ENCODE measurements at regions not wholly inside any gene's neighbourhood (a gene's known extent, or its start where the extent isn't known, plus 50 kb on each side); places are given as distances from the start of the nearest gene placed in this dataset.

DNA sequence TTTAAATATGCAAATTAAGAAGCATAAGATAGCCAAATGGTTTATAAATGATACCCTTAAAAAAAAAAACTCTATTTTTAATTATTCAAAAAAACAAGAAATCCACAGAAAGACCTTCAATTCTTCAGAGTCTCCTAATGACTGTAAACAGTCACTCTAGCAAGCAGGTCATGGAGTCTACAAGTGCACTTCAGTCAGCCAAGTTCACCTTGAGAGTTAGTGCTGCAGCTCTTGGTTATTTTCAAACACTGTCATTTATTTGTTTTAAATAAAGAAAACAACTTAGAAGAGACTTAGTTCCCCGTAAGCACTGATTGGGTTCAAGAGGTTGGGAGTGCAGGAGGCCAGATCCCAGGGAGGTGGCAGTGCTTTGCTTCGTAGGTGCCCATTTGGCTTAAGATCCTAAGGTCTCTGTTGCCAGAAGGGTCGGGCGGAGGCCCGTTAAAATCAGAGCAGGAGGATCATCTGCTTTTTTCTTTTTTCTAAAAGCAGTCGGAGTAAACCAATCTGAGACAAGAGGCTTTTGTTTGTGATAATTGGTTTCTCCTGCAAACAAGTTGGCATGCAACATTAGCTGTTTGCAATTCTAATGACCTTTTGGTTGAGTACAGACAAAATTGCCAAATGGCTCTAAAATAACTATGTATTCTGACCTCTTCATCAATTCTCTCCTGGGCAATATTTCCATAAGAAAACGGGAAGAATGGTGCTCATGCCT lies 86.4 kb upstream of the ELMO1 start:
- no peaks in the 10 kb centered on the region for H3K36me3 Mint-ChIP-seq
- H3K27ac Mint-ChIP-seq, result no peak overlapping the region
- H3K9me3 Mint-ChIP-seq, result no peaks in the 10 kb centered on the region
- POLR2A ChIA-PET, result no interaction called here
- peaks cover 6% of the 10 kb centered on the region for H3K27me3 Mint-ChIP-seq
- H3K4me3 Mint-ChIP-seq, result no peak overlapping the region
- no peaks in the 10 kb centered on the region for H3K4me1 Mint-ChIP-seq
- DNase-seq, result no peak
- ATAC-seq (ENCODE audit: low read depth), result no peak

DNA sequence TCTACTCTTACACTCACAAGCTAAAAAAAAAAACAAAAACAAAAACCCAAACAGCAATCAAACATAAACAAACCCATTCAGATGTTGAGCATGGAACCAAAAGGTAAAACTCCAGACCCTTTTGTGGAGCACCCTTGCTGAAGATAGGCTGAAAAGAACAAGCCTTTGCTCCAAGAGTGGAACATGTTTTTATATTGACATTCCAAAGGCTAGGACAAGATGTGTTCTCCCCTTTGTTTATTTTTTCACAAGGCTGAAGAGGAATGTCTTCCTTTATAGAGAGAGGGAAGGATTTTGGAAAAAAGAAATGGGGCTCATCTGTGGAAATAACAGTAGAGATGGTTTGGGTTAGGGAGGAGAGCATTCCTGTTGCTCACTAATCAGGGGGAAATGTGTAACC lies 87.2 kb upstream of the ELMO1 start:
- no peaks in the 10 kb centered on the region for H3K4me1 Mint-ChIP-seq
- H3K36me3 Mint-ChIP-seq, result no peaks in the 10 kb centered on the region
- H3K27ac Mint-ChIP-seq, result no peak overlapping the region
- POLR2A ChIA-PET, result no interaction called here
- DNase-seq (no peak), ATAC-seq (ENCODE audit: low read depth) (no peak)
- H3K9me3 Mint-ChIP-seq, result no peaks in the 10 kb centered on the region
- no peak overlapping the region for H3K4me3 Mint-ChIP-seq
- peaks cover 6% of the 10 kb centered on the region for H3K27me3 Mint-ChIP-seq

DNA sequence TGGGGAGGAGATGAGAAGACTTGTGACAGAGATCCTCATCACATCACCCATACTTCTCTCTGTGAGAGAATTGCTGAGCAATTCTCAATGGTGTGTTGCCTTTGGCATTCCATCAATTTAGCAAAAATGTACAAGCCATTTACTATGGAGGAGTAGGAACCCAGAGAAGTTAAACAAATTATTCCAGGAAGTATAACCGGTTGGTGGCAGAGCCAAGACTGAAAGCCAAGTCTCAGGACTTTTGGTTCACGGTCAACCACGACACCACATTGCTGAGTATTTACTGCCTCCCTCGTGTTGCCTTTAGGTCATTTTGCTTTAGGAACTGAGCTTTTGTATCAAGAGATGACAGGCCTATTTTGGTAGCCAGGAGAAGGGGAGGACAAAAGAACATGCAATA lies 88.0 kb upstream of the ELMO1 start:
- no peak overlapping the region for H3K27ac Mint-ChIP-seq
- no peaks in the 10 kb centered on the region for H3K4me1 Mint-ChIP-seq
- DNase-seq (no peak), ATAC-seq (ENCODE audit: low read depth) (no peak)
- POLR2A ChIA-PET, result no interaction called here
- no peaks in the 10 kb centered on the region for H3K9me3 Mint-ChIP-seq
- no peak overlapping the region for H3K4me3 Mint-ChIP-seq
- H3K36me3 Mint-ChIP-seq, result no peaks in the 10 kb centered on the region
- peaks cover 6% of the 10 kb centered on the region for H3K27me3 Mint-ChIP-seq

DNA sequence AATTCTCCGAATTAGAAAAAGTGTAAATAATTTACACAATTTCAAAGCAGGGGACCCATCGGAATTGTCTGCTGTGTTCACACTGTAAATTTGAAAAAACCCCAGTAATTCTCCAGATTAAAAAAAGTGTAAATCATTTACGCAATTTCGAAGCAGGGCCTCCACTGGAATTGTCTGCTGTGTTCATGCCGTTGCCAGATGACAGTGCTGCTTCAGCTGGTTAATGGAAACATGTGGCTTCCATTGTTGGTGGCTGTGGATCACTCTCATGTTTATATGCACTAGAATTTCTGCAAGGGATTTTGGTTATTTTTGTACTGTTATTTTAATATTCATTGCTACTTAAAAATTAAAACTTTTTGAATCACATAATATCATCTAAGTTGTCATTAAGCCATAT lies 88.8 kb upstream of the ELMO1 start:
- Mint-ChIP-seq H3K4me1 (no peaks in the 10 kb centered on the region), H3K27me3 (peaks cover 6% of the 10 kb centered on the region), H3K36me3 (no peaks in the 10 kb centered on the region), H3K9me3 (no peaks in the 10 kb centered on the region), H3K27ac (no peak overlapping the region), H3K4me3 (no peak overlapping the region)
- ATAC-seq (ENCODE audit: low read depth) (no peak), DNase-seq (no peak)
- POLR2A ChIA-PET, result no interaction called here

DNA sequence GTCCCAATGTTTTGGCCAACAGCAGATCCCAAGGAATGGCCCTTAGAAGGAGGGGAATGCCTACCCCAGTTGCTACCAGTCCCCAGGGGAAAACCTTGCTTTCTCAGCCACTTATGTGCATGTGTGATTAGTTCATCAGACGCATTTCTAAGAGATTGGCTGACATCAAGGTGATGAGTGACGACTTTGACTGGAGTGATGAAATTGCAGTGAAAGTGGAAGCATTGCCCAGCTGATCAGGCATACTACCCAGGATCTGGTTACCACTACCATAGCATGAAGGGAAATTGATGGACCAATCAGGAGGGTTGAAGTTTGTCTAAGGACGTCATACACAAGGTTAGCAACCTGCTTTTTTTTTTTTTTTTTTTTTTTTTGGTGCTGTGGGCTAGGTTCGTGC lies 90.3 kb upstream of the ELMO1 start:
- no peak for DNase-seq
- no peak overlapping the region for H3K4me3 Mint-ChIP-seq
- ATAC-seq (ENCODE audit: low read depth), result no peak
- H3K4me1 Mint-ChIP-seq, result no peaks in the 10 kb centered on the region
- H3K9me3 Mint-ChIP-seq, result no peaks in the 10 kb centered on the region
- H3K27me3 Mint-ChIP-seq, result no peaks in the 10 kb centered on the region
- no peaks in the 10 kb centered on the region for H3K36me3 Mint-ChIP-seq
- POLR2A ChIA-PET, result no interaction called here
- no peak overlapping the region for H3K27ac Mint-ChIP-seq

DNA sequence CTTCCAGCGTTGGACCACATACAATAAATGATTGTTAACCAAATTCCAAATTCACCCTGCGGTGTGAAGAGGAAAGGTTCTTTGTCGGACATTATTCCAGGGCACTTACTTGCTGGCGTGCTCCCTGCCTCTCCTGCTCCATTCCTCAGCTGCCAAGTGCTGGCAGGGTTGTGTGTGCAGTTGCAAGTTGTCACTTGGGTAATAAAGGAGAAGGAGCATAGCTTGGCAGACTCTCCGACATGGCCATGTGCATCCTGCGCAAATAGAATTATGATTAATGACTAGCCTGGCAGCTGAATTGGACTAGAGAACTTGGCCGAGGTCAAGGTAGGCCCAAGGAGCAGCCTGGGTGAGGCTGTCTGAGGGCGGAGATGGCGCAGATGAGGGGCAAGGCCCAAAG lies 92.3 kb upstream of the ELMO1 start:
- no peaks in the 10 kb centered on the region for H3K4me1 Mint-ChIP-seq
- no peak for ATAC-seq (ENCODE audit: low read depth)
- no peaks in the 10 kb centered on the region for H3K36me3 Mint-ChIP-seq
- POLR2A ChIA-PET, result no interaction called here
- no peak for DNase-seq
- no peaks in the 10 kb centered on the region for H3K27me3 Mint-ChIP-seq
- no peak overlapping the region for H3K4me3 Mint-ChIP-seq
- no peak overlapping the region for H3K27ac Mint-ChIP-seq
- no peaks in the 10 kb centered on the region for H3K9me3 Mint-ChIP-seq

DNA sequence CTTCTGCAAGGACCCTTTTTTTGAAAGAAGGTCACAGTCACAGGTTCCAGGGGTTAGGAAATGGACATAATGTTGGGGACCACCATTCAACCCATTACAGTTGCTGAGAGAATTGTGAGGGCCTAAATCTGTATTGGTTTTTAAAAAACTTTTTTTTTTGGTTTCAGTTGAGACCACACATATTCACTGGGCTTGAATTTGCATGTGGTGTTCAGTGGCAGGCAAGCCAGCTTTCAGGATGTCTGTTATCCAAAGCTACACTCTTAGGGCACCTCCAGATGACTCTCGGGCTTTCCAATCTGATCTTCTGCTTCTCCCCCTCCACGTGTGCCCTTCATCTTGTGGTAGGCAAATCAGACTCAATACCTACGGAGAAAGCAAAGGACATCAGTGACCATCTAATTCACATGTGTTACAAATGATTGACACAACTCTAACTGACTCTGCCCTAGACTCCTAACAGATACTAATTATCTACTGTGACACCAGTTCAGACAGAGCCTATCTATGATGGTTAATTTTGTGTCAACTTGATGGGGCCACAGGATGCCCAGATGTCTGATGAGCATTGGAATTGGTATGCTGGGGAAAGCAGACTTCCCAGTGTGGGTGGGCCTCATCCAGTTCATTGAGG lies 93.3 kb upstream of the ELMO1 start:
- POLR2A ChIA-PET, result no interaction called here
- DNase-seq (no peak), ATAC-seq (ENCODE audit: low read depth) (no peak)

DNA sequence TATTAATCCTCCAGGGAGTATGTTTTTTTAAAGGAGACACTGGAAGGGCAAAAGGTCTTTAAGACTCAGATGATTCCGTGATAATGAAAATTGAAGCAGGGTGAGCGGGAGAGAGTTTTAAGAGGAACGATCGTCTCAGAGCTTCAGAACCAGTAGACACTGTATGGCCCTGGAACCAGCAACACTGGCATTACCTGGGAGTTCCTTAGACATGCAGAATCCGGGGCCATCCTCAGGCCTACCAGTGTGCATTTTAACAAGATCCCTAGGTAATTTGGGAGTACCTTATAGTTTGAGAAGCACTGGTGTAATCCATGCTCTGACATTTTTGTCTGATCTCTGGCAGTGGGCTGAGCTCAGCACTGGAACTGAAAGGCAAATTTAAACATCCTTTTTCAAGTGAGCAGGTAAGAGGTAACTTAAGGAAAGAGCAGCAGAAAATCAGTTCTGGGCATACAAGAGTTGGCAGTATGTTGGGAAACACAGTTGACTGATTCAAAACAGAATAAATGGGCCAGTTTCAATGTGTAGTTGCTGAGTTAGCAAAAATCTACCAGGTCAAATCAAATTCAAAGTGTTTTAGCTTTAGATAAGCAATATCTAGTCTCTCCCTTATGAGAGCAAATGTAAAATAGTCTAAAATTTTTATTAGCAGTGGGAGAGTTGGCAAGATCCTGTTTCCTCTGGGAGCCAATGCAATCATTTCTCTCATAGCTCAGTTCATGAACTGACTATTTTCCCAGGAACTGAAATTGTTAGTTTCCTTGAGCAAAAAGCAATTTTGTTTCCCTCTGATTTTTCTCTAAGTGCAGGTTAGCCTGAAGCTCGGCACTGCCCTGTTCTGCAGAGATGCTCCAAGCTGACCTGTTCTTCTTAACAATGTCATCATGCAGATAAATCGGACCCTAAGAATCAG lies 97.2 kb upstream of the ELMO1 start:
- DNase-seq, result no peak
- Mint-ChIP-seq H3K36me3 (no peaks in the 10 kb centered on the region), H3K4me1 (no peaks in the 10 kb centered on the region), H3K9me3 (no peaks in the 10 kb centered on the region), H3K27me3 (peaks cover 4% of the 10 kb centered on the region), H3K4me3 (no peak overlapping the region), H3K27ac (no peak overlapping the region)
- no peak for ATAC-seq (ENCODE audit: low read depth)
- POLR2A ChIA-PET, result no interaction called here

More for the DNA sequence above, 93.3 kb upstream of the ELMO1 start:
- H3K9me3 Mint-ChIP-seq, result no peaks in the 10 kb centered on the region
- H3K27ac Mint-ChIP-seq, result no peak overlapping the region
- no peak overlapping the region for H3K4me3 Mint-ChIP-seq
- no peaks in the 10 kb centered on the region for H3K36me3 Mint-ChIP-seq
- no peaks in the 10 kb centered on the region for H3K4me1 Mint-ChIP-seq
- peaks cover 2% of the 10 kb centered on the region for H3K27me3 Mint-ChIP-seq

DNA sequence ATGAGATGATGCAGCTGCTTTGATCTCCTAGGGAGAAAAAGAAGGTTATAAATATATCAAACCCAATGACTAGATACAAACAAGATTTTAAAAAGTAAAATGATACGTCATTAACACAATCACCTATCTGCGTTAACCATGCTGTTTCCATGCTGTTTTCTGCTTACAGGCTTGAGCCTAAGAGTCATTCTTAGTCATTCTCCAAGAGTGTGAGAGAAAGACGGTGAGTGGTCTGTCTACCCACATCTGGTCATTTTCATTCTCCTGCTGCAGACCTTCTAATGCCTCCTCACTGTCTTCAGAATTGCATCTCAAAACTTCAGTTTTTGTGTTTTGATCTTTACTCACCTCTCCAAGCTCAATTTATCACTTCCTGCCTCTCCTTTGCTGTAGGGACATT lies 98.0 kb upstream of the ELMO1 start:
- no peak for ATAC-seq (ENCODE audit: low read depth)
- H3K4me1 Mint-ChIP-seq, result no peaks in the 10 kb centered on the region
- H3K27ac Mint-ChIP-seq, result no peak overlapping the region
- no peak for DNase-seq
- POLR2A ChIA-PET, result no interaction called here
- no peaks in the 10 kb centered on the region for H3K36me3 Mint-ChIP-seq
- no peaks in the 10 kb centered on the region for H3K9me3 Mint-ChIP-seq
- H3K4me3 Mint-ChIP-seq, result no peak overlapping the region
- peaks cover 4% of the 10 kb centered on the region for H3K27me3 Mint-ChIP-seq

DNA sequence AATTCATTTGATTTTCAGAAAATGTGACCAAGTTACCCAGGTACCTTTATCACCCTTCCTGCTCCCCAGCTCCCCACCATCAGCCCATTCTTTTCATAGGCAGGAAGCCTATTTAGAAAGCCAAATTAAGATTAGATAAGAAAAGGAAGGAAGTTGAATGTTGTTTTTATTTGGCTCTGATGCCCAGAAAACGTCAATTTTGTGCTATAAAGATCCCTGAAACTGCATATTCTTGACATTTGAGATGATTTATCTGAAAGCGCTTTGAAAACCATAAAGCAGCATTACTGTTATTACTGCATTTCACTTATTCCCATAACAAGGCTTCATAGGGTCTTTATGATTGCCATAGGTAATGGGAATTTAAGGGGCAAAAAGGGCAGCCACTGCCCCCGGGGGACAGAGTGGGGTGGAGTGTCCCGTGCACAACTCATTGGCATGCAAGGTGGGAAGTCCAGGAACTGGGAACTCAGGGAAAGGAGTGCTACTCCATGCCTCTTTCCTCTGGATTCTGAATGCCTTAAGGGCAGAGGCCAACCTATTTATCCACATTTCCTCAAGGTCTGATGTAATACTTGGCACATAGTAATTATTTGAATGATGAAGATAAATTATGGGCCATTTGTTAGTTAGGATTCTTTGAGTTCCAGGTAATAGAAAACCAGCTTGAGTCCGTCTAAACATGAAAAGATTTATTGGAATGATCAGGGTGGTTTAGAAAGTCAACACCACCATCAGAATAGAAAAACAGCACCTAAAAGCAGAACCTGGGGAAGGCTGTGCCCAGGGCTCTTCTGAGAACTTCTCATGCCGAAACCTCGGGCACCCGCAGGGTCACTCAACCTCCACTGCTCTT lies 100.6 kb upstream of the ELMO1 start:
- no peak for ATAC-seq (ENCODE audit: low read depth)
- no peak overlapping the region for H3K27ac Mint-ChIP-seq
- no peaks in the 10 kb centered on the region for H3K36me3 Mint-ChIP-seq
- H3K27me3 Mint-ChIP-seq, result peaks cover 7% of the 10 kb centered on the region
- POLR2A ChIA-PET, result no interaction called here
- no peaks in the 10 kb centered on the region for H3K4me1 Mint-ChIP-seq
- no peak overlapping the region for H3K4me3 Mint-ChIP-seq
- no peak for DNase-seq
- no peaks in the 10 kb centered on the region for H3K9me3 Mint-ChIP-seq

DNA sequence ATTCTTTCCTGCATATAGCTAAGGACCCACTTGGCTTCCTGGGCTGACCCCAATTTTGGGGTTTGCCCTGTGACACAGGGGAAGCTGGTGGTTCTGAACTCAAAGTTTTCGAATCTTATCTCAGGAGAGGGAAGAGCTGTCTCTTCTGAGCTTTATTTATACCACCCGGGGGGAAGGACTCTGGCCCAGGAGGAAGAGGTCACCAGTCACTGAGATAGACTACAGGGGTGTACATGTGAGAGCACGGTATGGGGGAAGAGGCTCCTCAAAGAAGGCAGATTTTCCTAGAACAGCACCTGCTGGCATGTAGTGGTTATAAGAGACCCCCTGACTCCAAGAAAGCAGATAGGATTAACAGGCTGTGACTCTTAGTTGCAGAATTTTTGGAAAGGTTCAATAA lies 101.8 kb upstream of the ELMO1 start:
- Mint-ChIP-seq H3K27me3 (peaks cover 7% of the 10 kb centered on the region), H3K9me3 (no peaks in the 10 kb centered on the region), H3K4me1 (no peaks in the 10 kb centered on the region), H3K36me3 (no peaks in the 10 kb centered on the region), H3K4me3 (no peak overlapping the region), H3K27ac (no peak overlapping the region)
- POLR2A ChIA-PET, result interaction anchor here (0.6 kb wide), 1 partner anchor 60 kb away, joined by 3 read pairs; no protein-coding TSS in a partner anchor
- ATAC-seq (ENCODE audit: low read depth), result no peak
- DNase-seq, result no peak

DNA sequence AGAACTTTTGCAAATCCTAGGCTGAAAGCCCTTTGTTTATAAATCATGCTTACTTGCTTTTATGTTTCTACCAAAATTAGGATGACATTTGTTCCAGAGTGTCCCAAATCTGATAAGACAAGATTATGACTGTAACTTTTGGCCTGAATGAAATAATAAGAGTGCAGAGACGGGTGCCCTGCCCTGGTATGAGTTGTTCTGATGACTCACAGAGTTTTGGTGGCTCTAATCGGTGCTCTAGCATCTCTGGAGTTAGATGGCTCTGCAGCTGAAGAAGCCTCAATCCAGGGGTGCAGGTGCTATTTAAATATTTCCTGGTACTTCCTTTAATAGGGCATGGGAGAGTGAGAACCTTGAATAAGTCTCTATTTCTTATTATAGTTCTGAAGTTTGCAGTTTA lies 102.2 kb upstream of the ELMO1 start:
- DNase-seq, result no peak
- H3K4me1 Mint-ChIP-seq, result no peaks in the 10 kb centered on the region
- H3K36me3 Mint-ChIP-seq, result no peaks in the 10 kb centered on the region
- no peak for ATAC-seq (ENCODE audit: low read depth)
- H3K27ac Mint-ChIP-seq, result no peak overlapping the region
- no peaks in the 10 kb centered on the region for H3K9me3 Mint-ChIP-seq
- H3K27me3 Mint-ChIP-seq, result peaks cover 7% of the 10 kb centered on the region
- POLR2A ChIA-PET, result no interaction called here
- no peak overlapping the region for H3K4me3 Mint-ChIP-seq

DNA sequence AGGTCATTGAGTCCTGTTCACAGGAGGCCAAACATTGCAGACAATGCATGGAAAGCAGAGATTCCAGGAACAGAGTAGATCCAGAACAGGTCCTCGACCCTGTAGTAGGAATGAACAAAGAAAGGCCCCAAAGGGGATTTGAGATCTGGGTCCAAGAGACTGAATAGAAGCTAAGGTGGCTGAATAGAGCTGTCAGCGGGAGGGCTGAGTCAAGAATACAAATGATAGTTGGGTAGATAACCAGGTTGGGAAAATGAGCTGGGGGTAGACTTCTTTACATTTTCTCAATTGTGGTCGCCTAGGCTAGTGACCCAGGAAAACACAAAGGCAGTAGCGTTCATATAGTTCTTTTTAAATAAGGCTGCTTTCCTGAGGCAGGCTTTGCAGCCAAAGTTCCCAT lies 103.4 kb upstream of the ELMO1 start:
- DNase-seq (no peak), ATAC-seq (ENCODE audit: low read depth) (no peak)
- H3K4me1 Mint-ChIP-seq, result no peaks in the 10 kb centered on the region
- H3K9me3 Mint-ChIP-seq, result no peaks in the 10 kb centered on the region
- no peak overlapping the region for H3K27ac Mint-ChIP-seq
- POLR2A ChIA-PET, result no interaction called here
- H3K4me3 Mint-ChIP-seq, result no peak overlapping the region
- H3K36me3 Mint-ChIP-seq, result no peaks in the 10 kb centered on the region
- H3K27me3 Mint-ChIP-seq, result peaks cover 4% of the 10 kb centered on the region
